Natural killer cell (primary cell): ENCODE measurements at regions not wholly inside any gene's neighbourhood (a gene's known extent, or its start where the extent isn't known, plus 50 kb on each side); places are given as distances from the start of the nearest gene placed in this dataset.

Experiments used
- ATAC-seq, 3 donors: fragments of 150-1000 bp in 2 of 3; fragments of 200-7000 bp in 1 of 3; cut with Tn5 transposase; 1 replicate in 1 of 3; 2 replicates in 2 of 3; pipeline ENCODE4 v1.10.0; 2021; ENCODE audit warnings: mild to moderate bottlenecking in 2 of 3, moderate library complexity in 2 of 3
- DNase-seq, 2 donors: peaks; one replicate each; pipeline versions ENCODE4 v3.0.0 to v3.0.0-alpha.2; 2013 to 2021; ENCODE audit warnings: mixed read lengths in 1 of 2
- H3K27ac ChIP-seq: one replicate; pipeline ENCODE4 v1.5.1; 2013; ENCODE audit warnings: mild to moderate bottlenecking, low read length
- H3K27me3 ChIP-seq: one replicate; pipeline ENCODE4 v1.6.1; 2013; ENCODE audit warnings: low read length; ENCODE audit not compliant: control insufficient read depth, insufficient read depth
- H3K36me3 ChIP-seq: one replicate; pipeline ENCODE4 v1.6.1; 2013; ENCODE audit warnings: low read length; ENCODE audit not compliant: control insufficient read depth, insufficient read depth
- H3K4me1 ChIP-seq: one replicate; pipeline ENCODE4 v1.6.1; 2013; ENCODE audit warnings: low read length; ENCODE audit not compliant: control insufficient read depth, insufficient read depth
- H3K4me3 ChIP-seq: one replicate; pipeline ENCODE4 v1.5.1; 2013; ENCODE audit warnings: low read length
- H3K9me3 ChIP-seq: one replicate; pipeline ENCODE4 v1.6.1; 2013; ENCODE audit warnings: low read length; ENCODE audit not compliant: control insufficient read depth, insufficient read depth
- H3K27ac Mint-ChIP-seq, 2 donors: one replicate each; pipeline ENCODE4 v1.8.0; 2022; ENCODE audit warnings: mild to moderate bottlenecking in 2 of 2, mixed read lengths in 2 of 2, moderate library complexity in 1 of 2
- H3K27me3 Mint-ChIP-seq, 2 donors: one replicate each; pipeline ENCODE4 v1.8.0; 2022; ENCODE audit warnings: low read depth in 2 of 2, mixed read lengths in 2 of 2
- H3K36me3 Mint-ChIP-seq: one replicate; pipeline ENCODE4 v1.8.0; 2022; ENCODE audit warnings: mixed read lengths
- H3K4me1 Mint-ChIP-seq, 2 donors: one replicate each; pipeline ENCODE4 v1.8.0; 2022; ENCODE audit warnings: mixed read lengths in 2 of 2
- H3K4me3 Mint-ChIP-seq: one replicate; pipeline ENCODE4 v1.8.0; 2022; ENCODE audit warnings: mild to moderate bottlenecking, moderate library complexity, mixed read lengths
- H3K9me3 Mint-ChIP-seq, 2 donors: one replicate each; pipeline ENCODE4 v1.8.0; 2022; ENCODE audit warnings: mixed read lengths in 2 of 2
- WGBS: methylation state at CpG from one replicate; pipeline ENCODE4 v1.1.7; 2013; ENCODE audit warnings: missing lambda C conversion rate; ENCODE audit not compliant: insufficient coverage; 5-methylcytosine and 5-hydroxymethylcytosine counted together
- intact Hi-C: fragments of 100-400 bp; cut with micrococcal nuclease; formaldehyde crosslinking; loops from one replicate; pipeline ENCODE4 v1.14.2; 2022
- TF ChIP-seq, protein P1 (sequence below): fragments of 200-600 bp; IDR thresholded peaks from one replicate; pipeline ENCODE4 v1.8.0; 2022; ENCODE audit warnings: antibody characterized with exemption

GRCh38 chr7:155402941-155403340 lies 55.0 kb upstream of the EN2 start:
- Mint-ChIP-seq H3K27me3 (peaks cover 8 to 9% of the 10 kb centered on the region in 2 donors), H3K9me3 (no peaks in the 10 kb centered on the region), H3K4me3 (no peak overlapping the region), H3K27ac (peak overlapping the region in 1 of 2 donors; percentile 6), H3K36me3 (no peaks in the 10 kb centered on the region), H3K4me1 (peaks cover 16% of the 10 kb centered on the region in 2 donors)
- intact Hi-C loops = no loop called here
- ATAC-seq = no peak
- Histone ChIP-seq H3K4me1 (peaks cover 21% of the 10 kb centered on the region), H3K27ac (no peak overlapping the region), H3K27me3 (no peaks in the 10 kb centered on the region), H3K4me3 (no peak overlapping the region), H3K36me3 (no peaks in the 10 kb centered on the region), H3K9me3 (no peaks in the 10 kb centered on the region)
- DNase-seq = no peak
- TF ChIP-seq, protein P1, sequence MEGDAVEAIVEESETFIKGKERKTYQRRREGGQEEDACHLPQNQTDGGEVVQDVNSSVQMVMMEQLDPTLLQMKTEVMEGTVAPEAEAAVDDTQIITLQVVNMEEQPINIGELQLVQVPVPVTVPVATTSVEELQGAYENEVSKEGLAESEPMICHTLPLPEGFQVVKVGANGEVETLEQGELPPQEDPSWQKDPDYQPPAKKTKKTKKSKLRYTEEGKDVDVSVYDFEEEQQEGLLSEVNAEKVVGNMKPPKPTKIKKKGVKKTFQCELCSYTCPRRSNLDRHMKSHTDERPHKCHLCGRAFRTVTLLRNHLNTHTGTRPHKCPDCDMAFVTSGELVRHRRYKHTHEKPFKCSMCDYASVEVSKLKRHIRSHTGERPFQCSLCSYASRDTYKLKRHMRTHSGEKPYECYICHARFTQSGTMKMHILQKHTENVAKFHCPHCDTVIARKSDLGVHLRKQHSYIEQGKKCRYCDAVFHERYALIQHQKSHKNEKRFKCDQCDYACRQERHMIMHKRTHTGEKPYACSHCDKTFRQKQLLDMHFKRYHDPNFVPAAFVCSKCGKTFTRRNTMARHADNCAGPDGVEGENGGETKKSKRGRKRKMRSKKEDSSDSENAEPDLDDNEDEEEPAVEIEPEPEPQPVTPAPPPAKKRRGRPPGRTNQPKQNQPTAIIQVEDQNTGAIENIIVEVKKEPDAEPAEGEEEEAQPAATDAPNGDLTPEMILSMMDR = no peak
- 84% methylated on average over 6 of the region's 6 CpGs for WGBS

GRCh38 chr7:155404976-155405375 lies 53.0 kb upstream of the EN2 start:
- peaks cover 21% of the 10 kb centered on the region for H3K4me1 ChIP-seq
- 82% methylated on average over 14 of the region's 14 CpGs for WGBS
- TF ChIP-seq, protein P1 = no peak

GRCh38 chr7:155405399-155406318 lies 52.3 kb upstream of the EN2 start:
- Mint-ChIP-seq H3K4me3 (peak overlapping the region; percentile 72), H3K36me3 (no peaks in the 10 kb centered on the region), H3K9me3 (no peaks in the 10 kb centered on the region), H3K27ac (peak overlapping the region; percentile 56 to 72), H3K27me3 (peaks cover 8 to 13% of the 10 kb centered on the region in 2 donors), H3K4me1 (peaks cover 27 to 31% of the 10 kb centered on the region in 2 donors)
- intact Hi-C loops = no loop called here
- WGBS = 30% methylated on average over 31 of the region's 31 CpGs
- peaks cover 7% of the 10 kb centered on the region for H3K9me3 ChIP-seq
- TF ChIP-seq, protein P1 = no peak
- no peaks in the 10 kb centered on the region for H3K27me3 ChIP-seq
- ATAC-seq (peak; percentile 74 to 78 (median 76)), DNase-seq (peak; percentile 20 to 50)
- H3K36me3 ChIP-seq = no peaks in the 10 kb centered on the region
- no peak overlapping the region for H3K27ac ChIP-seq
- peaks cover 21% of the 10 kb centered on the region for H3K4me1 ChIP-seq
- no peak overlapping the region for H3K4me3 ChIP-seq

More at GRCh38 chr7:155404976-155405375, 53.0 kb upstream of the EN2 start:
- Mint-ChIP-seq H3K4me3 (peak overlapping the region; percentile 17), H3K4me1 (peaks cover 27 to 30% of the 10 kb centered on the region in 2 donors), H3K27ac (no peak overlapping the region), H3K36me3 (no peaks in the 10 kb centered on the region), H3K9me3 (no peaks in the 10 kb centered on the region), H3K27me3 (peaks cover 8 to 13% of the 10 kb centered on the region in 2 donors)
- no peaks in the 10 kb centered on the region for H3K36me3 ChIP-seq
- no peak overlapping the region for H3K4me3 ChIP-seq
- ATAC-seq (no peak), DNase-seq (no peak)
- H3K27me3 ChIP-seq = no peaks in the 10 kb centered on the region
- intact Hi-C loops = no loop called here
- H3K27ac ChIP-seq = no peak overlapping the region
- peaks cover 7% of the 10 kb centered on the region for H3K9me3 ChIP-seq
